ENCODE measurements at regions not wholly inside any gene's neighbourhood (a gene's known extent, or its start where the extent isn't known, plus 50 kb on each side); places are given as distances from the start of the nearest gene placed in this dataset.

- no peak for DNase-seq
Measured at GRCh38 chr9:87290241-87291052, 207.2 kb upstream of the DAPK1 start.

GRCh38 chr9:87292449-87293191 lies 205.0 kb upstream of the DAPK1 start:
- DNase-seq: no peak

- no peak for DNase-seq
Measured at GRCh38 chr9:87294126-87294525, 203.5 kb upstream of the DAPK1 start.

DNA sequence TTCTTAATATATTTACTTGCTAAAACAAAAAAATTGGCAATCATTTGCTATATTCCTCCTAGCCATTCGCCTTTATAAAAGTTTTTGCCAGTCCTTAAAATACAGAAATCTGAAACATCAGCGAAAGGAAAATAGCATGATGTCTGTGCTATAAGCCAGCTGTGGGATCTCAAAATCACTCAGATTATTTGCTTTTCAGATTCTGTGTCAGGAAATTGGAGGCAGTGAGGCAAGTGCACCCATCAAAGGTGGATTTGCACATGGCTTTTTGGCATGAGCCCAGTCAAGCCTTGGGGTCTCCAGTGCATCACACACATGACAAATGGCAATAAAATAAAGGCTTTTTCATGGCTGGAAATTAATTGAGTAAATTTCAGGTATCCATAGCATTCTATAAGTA lies 196.8 kb upstream of the DAPK1 start:
- peak; percentile 42 for DNase-seq

- peak; percentile 63 for DNase-seq
Measured at GRCh38 chr9:87301371-87301770, 196.3 kb upstream of the DAPK1 start.

DNA sequence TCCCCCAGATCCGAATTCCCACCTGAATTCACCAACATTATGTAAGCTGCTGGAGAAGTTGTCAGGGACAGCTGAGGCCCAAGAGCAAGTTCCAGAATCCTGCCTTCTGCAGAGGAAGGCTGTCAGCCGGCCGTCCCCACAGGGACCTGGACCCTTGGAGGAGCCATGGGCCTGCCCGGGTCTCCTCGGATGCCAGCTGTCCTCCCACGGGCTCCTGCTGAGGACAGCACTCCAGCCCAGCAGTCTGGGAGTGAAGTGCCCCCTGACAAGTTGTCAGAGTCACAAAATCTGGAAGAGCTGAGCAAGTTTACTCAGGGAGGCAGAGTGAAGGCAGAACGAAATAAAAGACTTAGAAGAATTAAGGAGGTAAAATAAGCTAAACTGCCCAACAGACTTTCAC lies 192.5 kb upstream of the DAPK1 start:
- no peak for DNase-seq

DNA sequence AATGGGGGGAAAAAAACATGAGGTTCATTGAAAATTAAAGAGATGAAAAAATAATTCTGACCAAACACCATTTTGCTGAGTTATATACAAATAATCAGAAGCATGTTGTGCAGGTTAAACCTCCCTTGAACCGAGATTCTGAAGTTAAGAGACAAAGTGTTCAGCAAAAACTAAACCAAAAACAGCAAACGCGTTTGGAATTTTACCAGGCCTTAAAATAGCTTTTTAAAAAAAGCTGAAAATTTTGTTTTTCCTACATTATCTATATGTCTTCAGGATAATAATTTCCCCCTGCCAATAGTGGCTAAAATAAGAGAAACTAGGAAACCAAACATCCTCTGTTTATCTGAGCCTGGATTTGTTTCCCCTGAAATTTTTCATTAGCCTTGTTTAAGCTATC lies 191.7 kb upstream of the DAPK1 start:
- DNase-seq: no peak

- no peak for DNase-seq
Measured at GRCh38 chr9:87307848-87308247, 189.8 kb upstream of the DAPK1 start.

GRCh38 chr9:87309236-87309635 lies 188.4 kb upstream of the DAPK1 start:
- DNase-seq: no peak

DNA sequence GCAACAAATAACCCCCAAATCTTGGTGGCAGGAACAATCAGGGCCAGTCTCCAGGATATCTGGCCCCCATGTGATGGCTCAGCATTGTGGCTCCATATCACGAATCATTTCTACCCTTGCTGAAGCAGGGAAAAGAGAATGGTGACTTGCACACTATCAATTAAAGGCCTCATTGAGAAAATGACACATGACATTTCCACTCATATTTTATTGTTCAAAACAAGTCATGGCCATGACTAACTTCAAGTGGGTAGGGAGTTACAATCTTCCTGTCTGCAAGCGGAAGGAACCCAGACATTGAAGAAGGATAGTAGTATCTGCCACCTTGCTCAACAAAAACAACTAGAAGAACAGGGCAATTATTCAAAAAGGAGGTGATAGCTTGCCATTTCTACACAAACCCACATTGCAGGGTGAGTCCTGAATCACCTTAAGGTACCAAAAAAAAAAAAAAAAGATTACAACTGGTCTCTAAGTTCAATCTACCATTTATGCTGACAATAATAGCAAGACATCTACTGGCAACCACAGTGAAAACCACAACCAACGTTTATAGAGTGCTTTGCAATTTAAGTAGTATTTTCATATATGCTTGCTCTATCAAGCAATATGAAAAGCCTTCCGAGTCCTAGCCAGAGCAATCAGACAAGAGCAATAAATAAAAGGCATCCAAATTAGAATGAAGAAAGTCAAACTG lies 186.7 kb upstream of the DAPK1 start:
- no peak for DNase-seq

- DNase-seq: no peak
Measured at GRCh38 chr9:87319656-87320055, 178.0 kb upstream of the DAPK1 start.

DNA sequence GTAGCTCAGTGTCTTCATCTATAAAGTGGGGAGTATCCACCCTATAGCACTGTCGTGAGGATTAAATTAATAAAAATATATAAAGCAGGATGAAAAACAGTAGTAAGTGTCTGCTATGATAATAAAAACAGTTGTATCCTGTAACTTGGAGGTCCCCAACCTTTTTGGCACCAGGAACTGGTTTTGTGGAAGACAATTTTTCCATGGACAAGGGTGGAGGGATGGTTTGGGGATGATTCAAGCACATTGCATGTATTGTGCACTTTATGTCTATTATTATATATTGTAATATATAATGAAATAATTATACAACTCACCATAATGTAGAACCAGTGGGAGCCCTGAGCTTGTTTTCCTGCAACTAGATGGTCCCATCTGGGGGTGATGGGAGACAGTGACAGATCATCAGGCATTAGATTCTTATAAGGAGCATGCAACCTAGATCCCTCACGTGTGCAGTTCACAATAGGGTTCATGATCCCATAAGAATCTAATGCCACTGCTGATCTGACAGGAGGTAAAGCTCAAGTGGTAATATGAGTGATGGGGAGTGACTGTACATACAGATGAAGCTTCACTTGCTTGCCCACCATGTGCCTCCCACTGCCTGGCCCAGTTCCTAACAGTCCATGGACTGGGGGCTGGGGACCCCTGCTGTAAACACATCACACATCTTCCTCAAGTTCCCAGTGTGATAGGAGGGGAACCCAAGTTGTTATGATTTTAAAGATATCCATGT lies 177.4 kb upstream of the DAPK1 start:
- no peak for DNase-seq

DNA sequence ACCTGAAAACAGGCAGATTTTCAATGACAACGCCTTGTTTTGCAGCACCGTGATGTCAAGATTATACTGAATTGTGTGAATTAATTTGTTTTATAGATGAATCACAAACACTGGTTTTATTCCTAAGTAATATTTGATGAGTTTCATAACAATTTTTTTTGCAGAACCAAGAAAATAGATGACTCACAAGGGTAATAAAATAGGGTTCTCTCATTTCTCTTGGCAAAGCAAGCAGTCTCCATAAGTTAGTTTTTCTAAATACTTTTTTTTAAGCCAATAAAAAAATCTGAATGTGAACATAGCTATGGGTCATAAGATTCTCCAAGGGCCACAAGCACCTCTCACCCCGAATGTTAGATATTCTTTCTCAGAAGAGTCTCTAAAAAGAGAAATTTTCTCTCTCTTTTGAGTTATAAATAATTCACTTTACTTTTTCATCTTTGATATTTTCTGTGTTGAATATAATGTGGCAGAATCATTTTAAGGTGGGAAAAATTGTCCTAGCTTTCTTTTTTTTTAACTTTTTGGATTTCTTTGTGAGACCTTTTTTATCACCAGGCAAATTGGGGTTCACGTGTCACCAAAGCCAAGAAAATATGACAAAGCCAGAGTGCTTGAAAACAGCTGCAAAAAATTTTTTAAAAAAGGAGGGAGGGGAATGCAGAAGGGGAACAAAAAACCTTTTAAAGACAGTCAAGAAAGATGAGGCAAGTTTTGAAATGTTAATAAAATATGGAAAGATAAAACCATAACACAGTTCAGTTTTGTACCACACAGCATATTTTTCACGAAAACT lies 174.6 kb upstream of the DAPK1 start:
- DNase-seq: no peak

GRCh38 chr9:87323928-87324327 lies 173.7 kb upstream of the DAPK1 start:
- DNase-seq: no peak

DNA sequence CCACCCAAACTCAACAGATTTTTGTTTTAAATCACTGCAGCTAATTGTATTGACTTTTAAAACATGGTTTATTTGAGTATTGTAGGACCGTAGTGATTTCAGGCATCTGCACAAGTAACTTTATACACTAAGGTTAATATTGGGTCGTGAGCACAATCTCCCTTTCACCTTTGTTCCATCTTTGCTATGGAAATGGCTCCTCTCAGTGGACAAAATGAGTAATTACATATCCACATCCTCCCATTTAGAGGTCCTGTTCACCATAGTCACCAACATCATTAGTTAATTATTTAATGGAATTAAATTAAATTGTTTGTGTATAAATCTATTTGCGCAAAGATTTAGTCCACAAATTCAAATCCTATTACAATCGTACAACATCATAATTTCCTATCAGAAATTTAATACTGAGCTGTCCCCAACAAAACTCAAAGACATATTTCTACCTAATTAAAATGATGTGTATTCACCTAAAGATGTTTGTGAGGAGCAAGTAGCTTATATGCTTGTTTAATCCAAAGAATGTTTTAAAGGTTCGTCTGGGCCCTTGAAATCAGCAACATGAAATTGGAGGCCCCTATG lies 173.0 kb upstream of the DAPK1 start:
- DNase-seq: no peak

- no peak for DNase-seq
Measured at GRCh38 chr9:87327575-87328125, 170.0 kb upstream of the DAPK1 start.

DNA sequence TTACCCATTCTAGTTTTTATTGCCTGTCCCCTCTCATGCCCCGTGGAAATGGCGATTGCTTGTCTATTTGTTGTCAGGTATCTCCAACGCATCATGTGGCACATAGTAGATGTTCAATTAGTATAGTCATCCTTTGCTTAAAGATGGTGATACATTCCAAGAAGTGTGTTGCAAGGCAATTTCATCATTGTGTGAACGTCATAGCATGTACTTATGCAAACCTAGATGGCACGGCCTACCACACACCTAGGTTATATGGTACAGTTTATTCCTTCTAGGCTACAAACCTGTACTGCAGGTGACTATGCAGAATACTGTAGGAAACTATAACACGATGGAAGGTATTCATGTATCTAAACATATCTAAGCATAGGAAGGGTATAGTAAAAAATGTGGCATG lies 163.9 kb upstream of the DAPK1 start:
- no peak for DNase-seq

- DNase-seq: no peak
Measured at GRCh38 chr9:87334366-87334765, 163.3 kb upstream of the DAPK1 start.

GRCh38 chr9:87336407-87336806 lies 161.3 kb upstream of the DAPK1 start:
- DNase-seq: no peak

- DNase-seq: no peak
Measured at GRCh38 chr9:87336914-87337333, 160.7 kb upstream of the DAPK1 start.

DNA sequence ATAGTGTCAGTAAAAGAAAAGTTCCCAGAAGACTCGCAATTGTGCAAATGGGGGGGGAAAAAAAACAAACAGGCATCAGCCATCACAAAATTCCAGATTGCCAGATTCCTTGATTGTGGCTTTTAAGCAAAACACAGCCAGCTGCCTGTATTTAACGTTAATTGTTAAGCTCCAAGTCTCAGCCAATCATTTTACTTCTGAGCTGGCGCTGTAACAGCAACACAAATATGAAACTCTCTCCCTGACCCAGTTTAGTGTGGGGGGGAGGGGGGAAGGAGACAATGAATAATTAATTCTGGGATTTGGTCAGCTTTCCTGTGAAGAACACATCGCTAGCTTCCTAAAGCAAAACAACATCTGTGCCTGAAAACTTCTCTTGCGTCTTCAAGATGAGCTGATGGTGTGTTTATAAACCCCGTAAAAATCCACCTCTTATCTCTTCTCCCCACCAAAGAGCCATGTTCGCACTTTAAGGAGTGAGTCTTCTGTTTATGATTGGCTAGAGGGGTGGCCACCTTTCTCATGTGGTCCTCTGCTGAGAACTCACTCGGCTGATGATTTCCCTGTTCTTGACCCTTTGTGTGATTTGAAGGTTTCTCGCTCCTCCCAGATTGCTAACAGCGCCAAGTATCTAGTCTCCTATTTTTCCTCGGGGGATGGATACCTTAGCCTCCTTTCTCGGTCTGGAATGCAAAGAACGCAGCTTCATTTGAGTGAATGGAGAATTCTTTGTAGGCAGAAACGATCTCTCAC lies 160.2 kb upstream of the DAPK1 start:
- no peak for DNase-seq

Measured in femur (tissue), 1 donor.